Esophagus (tissue), 2 donors: ENCODE measurements at regions not wholly inside any gene's neighbourhood (a gene's known extent, or its start where the extent isn't known, plus 50 kb on each side); places are given as distances from the start of the nearest gene placed in this dataset.
A peak's percentile ranks its signal among the peaks of the same experiment; 100 is the strongest.

Experiments
- H3K27ac ChIP-seq, 2 donors: one replicate each; pipeline ENCODE4 v1.5.1; 2013; ENCODE audit warnings: low read depth in 2 of 2, mild to moderate bottlenecking in 2 of 2, inconsistent platforms in 1 of 2, low read length in 1 of 2, moderate library complexity in 1 of 2
- H3K27me3 ChIP-seq, 2 donors: one replicate each; pipeline ENCODE4 v1.6.1; 2013; ENCODE audit warnings: low read length in 2 of 2, control low read depth in 1 of 2, mild to moderate bottlenecking in 1 of 2; ENCODE audit not compliant: insufficient read depth in 2 of 2, control insufficient read depth in 1 of 2
- H3K36me3 ChIP-seq, 2 donors: one replicate each; pipeline ENCODE4 v1.6.1; 2013; ENCODE audit warnings: low read length in 1 of 2; ENCODE audit not compliant: control insufficient read depth in 2 of 2, insufficient read depth in 2 of 2
- H3K4me1 ChIP-seq, 2 donors: one replicate each; pipeline ENCODE4 v1.6.1; 2013; ENCODE audit warnings: low read length in 1 of 2; ENCODE audit not compliant: control insufficient read depth in 2 of 2, insufficient read depth in 2 of 2
- H3K4me3 ChIP-seq, 2 donors: one replicate each; pipeline ENCODE4 v1.5.1; 2013; ENCODE audit warnings: low read length in 2 of 2, mild to moderate bottlenecking in 2 of 2, low read depth in 1 of 2, moderate library complexity in 1 of 2
- H3K9me3 ChIP-seq, 2 donors: one replicate each; pipeline ENCODE4 v1.6.1; 2013; ENCODE audit warnings: mild to moderate bottlenecking in 2 of 2, low read depth in 1 of 2, low read length in 1 of 2, moderate library complexity in 1 of 2; ENCODE audit not compliant: control insufficient read depth in 2 of 2, insufficient read depth in 1 of 2
- WGBS, 2 donors: extraction: QIAGEN DNeasy Blood & Tissue Kit; methylation state at CpG; one replicate each; pipeline ENCODE4 v1.1.7; 2013; 5-methylcytosine and 5-hydroxymethylcytosine counted together
- donor health status: healthy with polysubstance abuse.
- donor health status: Bipolar disorder and iron deficiency.

DNA sequence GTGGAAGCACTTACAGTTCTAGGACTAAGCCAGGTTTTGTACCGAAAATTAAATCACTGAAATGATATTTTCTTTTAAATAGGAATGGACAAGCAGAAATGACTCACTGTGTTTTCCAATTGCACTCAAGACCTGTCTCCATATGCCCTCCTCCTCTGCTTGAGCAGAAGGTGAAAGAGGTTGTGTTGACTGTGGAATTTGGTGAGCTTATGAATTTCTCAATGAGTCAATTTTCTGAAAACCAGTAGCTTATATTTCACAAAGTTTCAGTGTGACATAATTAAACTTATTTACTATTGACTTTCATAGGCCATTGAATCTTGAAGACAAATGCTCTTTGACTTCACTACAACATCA lies 249.9 kb downstream of the NPR3 start:
- peak overlapping the region in 1 of 2 donors; percentile 30 for H3K27ac ChIP-seq
- H3K4me1 ChIP-seq, result peaks cover 0 to 3% of the 10 kb centered on the region in 2 donors
- H3K27me3 ChIP-seq, result no peaks in the 10 kb centered on the region
- 53% methylated on average over 1 of the region's 1 CpG for WGBS, 2 donors
- H3K36me3 ChIP-seq, result no peaks in the 10 kb centered on the region
- no peaks in the 10 kb centered on the region for H3K9me3 ChIP-seq
- no peak overlapping the region for H3K4me3 ChIP-seq

DNA sequence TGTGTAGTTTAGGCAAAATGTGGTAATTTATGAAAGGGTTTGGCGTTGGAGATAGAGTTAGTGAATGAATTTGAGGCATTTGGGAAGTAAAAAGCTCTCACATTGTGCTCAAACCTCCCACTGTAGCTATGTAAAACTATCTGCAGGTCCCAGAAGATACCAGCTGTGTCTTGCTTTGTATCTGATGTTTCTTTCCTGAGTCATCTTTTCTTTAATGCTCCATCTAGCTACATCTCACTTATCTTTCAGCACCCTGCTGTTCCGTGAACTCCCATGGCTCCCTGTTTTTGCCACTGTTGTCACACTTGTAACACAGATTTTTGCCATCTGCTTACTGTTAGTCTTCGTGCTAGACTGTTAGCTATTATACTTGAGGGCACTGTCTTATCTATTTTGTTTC lies 253.1 kb downstream of the NPR3 start:
- WGBS, 2 donors, result 66 to 68% methylated on average over 3 of the region's 3 CpGs
- H3K27ac ChIP-seq, result no peak overlapping the region

DNA sequence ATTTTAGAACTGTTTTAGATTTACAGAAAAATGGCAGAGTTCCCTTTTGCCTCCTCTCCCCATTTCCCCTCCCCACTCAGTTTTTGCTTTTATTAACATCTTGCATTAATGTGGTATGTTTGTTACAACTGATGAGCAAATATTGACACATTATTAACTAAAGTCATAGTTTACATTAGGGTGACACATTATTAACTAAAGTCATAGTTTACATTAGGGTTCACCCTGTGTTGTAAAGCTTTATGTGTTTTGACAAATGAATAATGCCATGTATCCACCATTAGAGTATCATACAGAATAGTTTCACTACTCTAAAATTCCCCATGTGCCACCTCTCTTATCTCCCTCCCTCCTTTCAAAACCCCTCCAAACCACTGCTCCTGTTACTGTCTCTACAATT lies 262.5 kb downstream of the NPR3 start:
- Histone ChIP-seq H3K4me3 (no peak overlapping the region), H3K27me3 (peaks cover 0 to 3% of the 10 kb centered on the region in 2 donors), H3K36me3 (no peaks in the 10 kb centered on the region)

More for the DNA sequence above, 253.1 kb downstream of the NPR3 start:
- Histone ChIP-seq H3K36me3 (no peaks in the 10 kb centered on the region), H3K4me1 (peaks cover 0 to 3% of the 10 kb centered on the region in 2 donors), H3K27me3 (no peaks in the 10 kb centered on the region), H3K4me3 (no peak overlapping the region), H3K9me3 (no peaks in the 10 kb centered on the region)

DNA sequence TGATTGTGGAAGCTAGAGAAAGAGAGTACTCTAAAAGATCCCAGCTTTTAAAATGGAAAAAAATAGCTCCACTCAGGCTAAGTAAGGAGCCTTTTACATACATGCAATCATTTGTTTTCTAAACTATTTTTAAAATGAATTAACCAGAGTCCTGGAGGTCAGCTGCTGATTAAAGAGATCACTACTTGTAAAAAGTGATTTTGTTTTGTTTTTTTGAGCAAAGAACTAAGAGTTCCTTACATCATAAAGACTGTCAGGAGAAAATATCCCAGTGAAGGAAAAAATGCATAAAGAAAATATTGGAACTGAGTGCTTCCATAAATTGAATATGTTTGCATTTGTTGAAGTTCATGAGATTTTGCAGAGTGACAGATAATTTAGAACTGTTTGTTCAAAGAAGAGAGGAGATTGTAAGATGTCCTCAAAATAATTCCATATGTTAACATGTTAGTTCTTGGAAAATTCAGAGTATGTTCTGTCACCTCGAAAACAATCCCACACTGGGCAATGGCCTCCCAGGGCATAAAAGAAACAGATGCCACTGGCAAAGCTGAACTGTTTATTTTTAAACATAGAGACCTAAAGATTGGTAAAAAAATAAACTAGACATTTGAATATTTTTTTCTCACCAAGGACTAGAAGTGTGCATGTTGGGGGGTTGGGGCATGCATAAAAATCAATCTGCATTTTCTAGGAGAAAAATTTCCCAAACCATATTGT lies 264.7 kb downstream of the NPR3 start:
- no peaks in the 10 kb centered on the region for H3K36me3 ChIP-seq

More for the DNA sequence above, 262.5 kb downstream of the NPR3 start:
- Histone ChIP-seq H3K27ac (no peak overlapping the region), H3K4me1 (no peaks in the 10 kb centered on the region), H3K9me3 (no peaks in the 10 kb centered on the region)

DNA sequence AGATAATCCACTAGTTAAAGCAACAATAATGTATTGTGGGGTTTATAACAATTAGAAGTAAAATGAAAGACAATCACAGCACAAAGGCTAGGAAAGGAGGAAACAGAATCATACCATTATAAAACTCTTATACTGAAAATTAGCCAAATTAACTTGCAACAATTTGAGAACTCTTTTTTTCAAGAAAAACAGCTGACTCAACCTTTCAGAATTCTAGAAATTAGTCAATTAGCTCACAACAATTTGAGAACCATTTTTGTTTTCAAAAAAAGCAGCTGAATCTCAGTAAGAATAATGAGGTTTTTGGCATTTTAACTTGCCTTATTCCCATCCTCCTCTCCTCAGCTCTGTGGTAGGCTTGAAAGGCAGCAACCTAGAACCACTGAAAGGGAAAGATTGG lies 269.9 kb downstream of the NPR3 start:
- H3K4me1 ChIP-seq, result no peaks in the 10 kb centered on the region
- no peaks in the 10 kb centered on the region for H3K36me3 ChIP-seq
- no peak overlapping the region for H3K4me3 ChIP-seq
- H3K27ac ChIP-seq, result no peak overlapping the region
- H3K27me3 ChIP-seq, result no peaks in the 10 kb centered on the region
- H3K9me3 ChIP-seq, result no peaks in the 10 kb centered on the region

More for the DNA sequence above, 264.7 kb downstream of the NPR3 start:
- Histone ChIP-seq H3K9me3 (no peaks in the 10 kb centered on the region), H3K27ac (no peak overlapping the region), H3K27me3 (peaks cover 0 to 3% of the 10 kb centered on the region in 2 donors), H3K4me3 (no peak overlapping the region), H3K4me1 (no peaks in the 10 kb centered on the region)
- 66 to 70% methylated on average over 1 of the region's 1 CpG for WGBS, 2 donors

DNA sequence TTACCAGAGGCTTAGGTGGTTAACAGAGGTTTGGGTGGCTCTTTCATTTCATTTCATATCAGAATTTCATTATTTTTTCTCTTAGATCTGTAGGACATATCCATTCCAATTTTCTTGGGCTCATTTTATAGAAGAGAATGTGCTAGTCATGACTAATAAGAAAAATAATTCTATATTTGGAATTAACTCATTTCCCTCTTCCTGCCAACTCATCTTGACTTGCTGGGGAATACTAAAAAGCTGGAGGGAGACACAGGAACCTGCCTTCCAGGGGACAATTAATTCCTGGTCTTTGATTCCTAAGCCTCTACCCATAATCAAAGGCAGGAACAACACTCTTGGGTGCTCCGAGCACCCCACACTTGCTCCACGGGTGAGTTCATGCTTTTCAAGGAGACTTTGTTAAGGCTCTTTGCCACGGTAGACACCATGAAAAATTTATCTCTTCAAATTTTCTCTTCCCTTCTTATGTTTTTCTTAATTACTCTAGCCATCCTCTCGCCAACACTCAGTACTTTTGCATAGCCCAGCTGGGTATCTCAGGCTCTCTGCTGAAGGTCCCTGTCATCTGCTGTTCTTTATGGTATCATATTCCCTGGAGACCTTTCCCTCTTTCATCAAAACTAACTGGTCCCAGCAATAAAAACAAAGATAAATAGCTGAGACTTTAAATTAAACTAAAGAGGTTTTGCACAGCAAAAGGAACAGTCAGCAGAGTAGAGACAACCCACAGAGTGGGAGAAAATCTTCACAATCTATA lies 273.9 kb downstream of the NPR3 start:
- Histone ChIP-seq H3K36me3 (no peaks in the 10 kb centered on the region), H3K4me3 (no peak overlapping the region), H3K4me1 (peaks cover 0 to 2% of the 10 kb centered on the region in 2 donors), H3K27ac (no peak overlapping the region), H3K9me3 (no peaks in the 10 kb centered on the region), H3K27me3 (no peaks in the 10 kb centered on the region)
- 61 to 65% methylated on average over 4 of the region's 4 CpGs for WGBS, 2 donors

DNA sequence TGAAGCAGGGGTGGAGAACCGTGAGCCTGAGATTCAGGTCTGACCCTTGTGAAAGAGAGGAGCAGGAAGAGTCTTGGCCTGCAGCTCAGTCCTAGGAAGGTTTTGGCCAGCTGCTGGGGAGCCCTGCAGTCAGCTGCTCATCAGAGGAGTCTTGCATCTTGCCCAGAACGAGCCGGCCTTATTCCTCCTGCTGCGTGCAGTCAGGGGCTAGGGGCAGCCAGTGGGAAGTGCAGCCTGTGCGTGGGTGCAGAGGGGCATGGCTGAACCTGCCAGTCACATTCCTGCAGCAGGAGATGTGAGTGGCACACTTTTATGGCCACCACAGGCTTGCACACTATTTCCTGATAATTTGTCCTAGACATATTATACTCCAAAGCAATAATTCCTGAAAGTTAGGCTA lies 278.7 kb downstream of the NPR3 start:
- 47 to 60% methylated on average over 5 of the region's 5 CpGs for WGBS, 2 donors
- Histone ChIP-seq H3K36me3 (no peaks in the 10 kb centered on the region), H3K4me1 (peaks cover 0 to 2% of the 10 kb centered on the region in 2 donors), H3K4me3 (no peak overlapping the region), H3K9me3 (no peaks in the 10 kb centered on the region), H3K27ac (no peak overlapping the region), H3K27me3 (no peaks in the 10 kb centered on the region)

DNA sequence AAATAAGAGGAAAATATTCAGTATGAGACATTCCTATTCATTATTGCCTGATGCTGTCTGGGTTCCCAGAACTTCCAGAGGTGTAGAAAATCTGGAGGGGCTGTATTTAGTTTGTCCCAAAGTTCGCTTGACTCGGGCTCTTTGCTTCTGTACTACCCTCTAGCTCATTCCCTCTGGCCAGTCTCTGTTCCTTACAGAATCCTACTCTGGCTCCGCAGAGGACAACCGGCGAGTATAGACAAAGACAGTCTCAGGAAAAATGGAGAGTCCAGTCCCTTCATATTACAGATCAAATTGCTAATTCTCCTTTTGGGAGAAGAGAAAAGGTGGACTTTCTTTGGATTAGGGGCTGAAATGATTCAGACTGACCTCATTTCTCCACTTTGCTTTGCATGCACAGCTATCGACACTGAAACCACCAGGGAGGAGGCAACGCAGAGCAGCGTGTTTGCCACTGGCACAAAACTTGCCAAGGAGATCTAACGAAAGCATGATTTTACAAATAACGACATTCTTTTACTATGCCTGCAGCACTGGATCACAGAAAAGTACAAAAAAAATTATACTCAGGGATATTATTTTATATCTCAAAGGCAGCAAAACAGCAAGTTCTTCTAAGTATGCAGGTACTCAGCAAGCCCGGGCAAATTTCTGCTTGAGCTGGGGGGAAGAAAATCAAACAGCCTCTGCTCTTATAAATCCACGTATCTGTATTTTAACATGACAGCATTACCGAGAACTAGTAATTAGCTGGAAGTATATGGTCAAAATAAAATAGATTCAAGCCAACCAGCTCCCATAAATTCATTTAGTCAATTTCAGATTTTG lies 279.7 kb downstream of the NPR3 start:
- peaks cover 0 to 2% of the 10 kb centered on the region in 2 donors for H3K4me1 ChIP-seq
- no peaks in the 10 kb centered on the region for H3K27me3 ChIP-seq
- WGBS, 2 donors, result 50 to 63% methylated on average over 13 of the region's 13 CpGs
- peak overlapping the region; percentile 52 to 53 for H3K27ac ChIP-seq
- peak overlapping the region in 1 of 2 donors; percentile 20 for H3K4me3 ChIP-seq
- no peaks in the 10 kb centered on the region for H3K36me3 ChIP-seq
- no peaks in the 10 kb centered on the region for H3K9me3 ChIP-seq

DNA sequence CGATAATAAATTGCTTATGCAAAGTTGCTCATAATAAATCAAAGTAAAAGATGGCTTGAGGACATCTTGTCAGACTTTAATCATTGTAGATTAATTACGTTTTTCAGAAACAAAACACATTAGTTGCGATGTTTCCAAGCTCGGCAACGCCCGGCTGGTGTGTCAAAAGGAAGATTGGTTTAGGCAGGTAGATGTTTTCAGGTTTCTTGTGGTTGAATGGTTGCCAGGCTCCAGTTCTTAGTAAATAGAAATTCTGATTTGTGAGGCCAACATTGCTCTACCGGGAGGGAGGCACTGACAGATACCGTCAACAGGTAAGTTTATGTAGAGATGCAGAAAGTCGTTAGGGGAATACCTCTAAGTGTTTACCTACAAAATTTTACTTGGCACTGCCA lies 280.3 kb downstream of the NPR3 start:
- no peaks in the 10 kb centered on the region for H3K9me3 ChIP-seq
- WGBS, 2 donors, result 54 to 56% methylated on average over 9 of the region's 9 CpGs
- H3K27me3 ChIP-seq, result no peaks in the 10 kb centered on the region
- no peak overlapping the region for H3K27ac ChIP-seq
- peaks cover 0 to 2% of the 10 kb centered on the region in 2 donors for H3K4me1 ChIP-seq
- no peak overlapping the region for H3K4me3 ChIP-seq
- H3K36me3 ChIP-seq, result no peaks in the 10 kb centered on the region
